OCI-M2 (cell line): ENCODE measurements at regions not wholly inside any gene's neighbourhood (a gene's known extent, or its start where the extent isn't known, plus 50 kb on each side); places are given as distances from the start of the nearest gene placed in this dataset.
"Not testable (repeated sequence)": the region's sequence is repeated elsewhere in the genome, so short reads cannot be mapped to it uniquely, and the experiment has no call there.

ENCODE experiments used
- DNase-seq: peaks from one replicate; lab custom pipeline; 2025; ENCODE audit not compliant: unreplicated experiment; lab: John Stamatoyannopoulos, UW

GRCh38 chr1:224061436-224061835 lies 52.5 kb upstream of the FBXO28 start:
- peak; percentile 32 for DNase-seq

GRCh38 chr1:224059897-224060427 lies 53.9 kb upstream of the FBXO28 start:
- DNase-seq = no peak

- no peak for DNase-seq
These were observed 55.6 kb upstream of the FBXO28 start for GRCh38 chr1:224058303-224058702.

- no peak for DNase-seq
These were observed 56.3 kb upstream of the FBXO28 start for GRCh38 chr1:224057461-224058199.

GRCh38 chr1:224054611-224055010 lies 59.3 kb upstream of the FBXO28 start:
- no peak for DNase-seq

- no peak for DNase-seq
These were observed 59.9 kb upstream of the FBXO28 start for GRCh38 chr1:224054012-224054411.

- no peak for DNase-seq
These were observed 60.5 kb upstream of the FBXO28 start for GRCh38 chr1:224053456-224053855.

- DNase-seq = no peak
These were observed 61.1 kb upstream of the FBXO28 start for GRCh38 chr1:224052772-224053171.

GRCh38 chr1:224051782-224052181 lies 62.1 kb upstream of the FBXO28 start:
- not testable (repeated sequence) for DNase-seq

- no peak for DNase-seq
These were observed 62.9 kb upstream of the FBXO28 start for GRCh38 chr1:224051086-224051406.

- no peak for DNase-seq
These were observed 66.4 kb upstream of the FBXO28 start for GRCh38 chr1:224047538-224047937.

GRCh38 chr1:224045556-224045955 lies 68.4 kb upstream of the FBXO28 start:
- no peak for DNase-seq

GRCh38 chr1:224044420-224044819 lies 69.5 kb upstream of the FBXO28 start:
- DNase-seq = no peak

GRCh38 chr1:224042557-224043118 lies 71.3 kb upstream of the FBXO28 start:
- DNase-seq = no peak

- DNase-seq = no peak
These were observed 72.9 kb upstream of the FBXO28 start for GRCh38 chr1:224041032-224041431.

GRCh38 chr1:224040423-224040822 lies 73.5 kb upstream of the FBXO28 start:
- not testable (repeated sequence) for DNase-seq

GRCh38 chr1:224040006-224040405 lies 73.9 kb upstream of the FBXO28 start:
- not testable (repeated sequence) for DNase-seq

GRCh38 chr1:224038832-224039231 lies 75.1 kb upstream of the FBXO28 start:
- DNase-seq = not testable (repeated sequence)

GRCh38 chr1:224037362-224037761 lies 76.5 kb upstream of the FBXO28 start:
- not testable (repeated sequence) for DNase-seq

GRCh38 chr1:224032608-224033276 lies 81.2 kb upstream of the FBXO28 start:
- DNase-seq = not testable (repeated sequence)

- not testable (repeated sequence) for DNase-seq
These were observed 81.9 kb upstream of the FBXO28 start for GRCh38 chr1:224031986-224032385.

GRCh38 chr1:224030257-224030656 lies 83.7 kb upstream of the FBXO28 start:
- DNase-seq = not testable (repeated sequence)
